Fibroblast of peridontal ligament (primary cell): ENCODE measurements at regions not wholly inside any gene's neighbourhood (a gene's known extent, or its start where the extent isn't known, plus 50 kb on each side); places are given as distances from the start of the nearest gene placed in this dataset.
"Not testable (repeated sequence)": the region's sequence is repeated elsewhere in the genome, so short reads cannot be mapped to it uniquely, and the experiment has no call there.

Experiments
- DNase-seq: peaks from one replicate; pipeline ENCODE4 v3.0.0-alpha.2; 2010; ENCODE audit errors: extremely low read depth

DNA sequence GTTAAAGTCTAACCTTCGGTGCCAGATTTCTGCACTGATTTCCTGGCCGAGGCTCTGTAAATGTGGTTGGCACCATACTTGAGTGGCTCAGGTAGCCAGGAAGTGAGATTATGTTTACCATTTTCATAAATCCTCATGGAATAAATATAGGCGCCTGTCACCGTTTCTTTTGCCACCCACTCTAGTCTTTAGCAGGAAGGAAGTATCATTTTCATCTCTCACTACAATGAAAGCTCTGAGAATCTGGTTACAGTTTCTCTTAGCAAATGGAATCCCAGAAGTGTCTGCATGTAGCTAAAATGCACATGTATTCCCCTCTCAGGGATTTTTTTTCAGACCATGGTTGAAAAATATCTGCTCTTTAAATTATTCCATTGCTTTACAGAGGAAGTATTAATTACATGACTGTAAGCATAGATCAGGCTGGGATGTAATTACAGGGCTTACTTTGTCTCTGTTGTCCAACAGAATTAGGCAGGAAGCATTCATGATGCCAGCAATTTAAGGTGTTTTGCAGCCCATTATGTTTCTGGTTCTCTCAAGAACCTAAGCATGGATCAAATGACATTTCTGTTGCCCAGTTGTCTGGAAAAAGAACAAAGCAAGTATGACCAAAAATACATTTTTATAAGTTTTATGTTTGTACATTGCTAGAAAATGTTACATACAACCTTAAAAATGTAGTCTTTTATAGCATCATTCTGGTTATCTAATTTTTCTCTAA, 221.7 kb upstream of the SPRY2 start:
- no peak for DNase-seq

DNA sequence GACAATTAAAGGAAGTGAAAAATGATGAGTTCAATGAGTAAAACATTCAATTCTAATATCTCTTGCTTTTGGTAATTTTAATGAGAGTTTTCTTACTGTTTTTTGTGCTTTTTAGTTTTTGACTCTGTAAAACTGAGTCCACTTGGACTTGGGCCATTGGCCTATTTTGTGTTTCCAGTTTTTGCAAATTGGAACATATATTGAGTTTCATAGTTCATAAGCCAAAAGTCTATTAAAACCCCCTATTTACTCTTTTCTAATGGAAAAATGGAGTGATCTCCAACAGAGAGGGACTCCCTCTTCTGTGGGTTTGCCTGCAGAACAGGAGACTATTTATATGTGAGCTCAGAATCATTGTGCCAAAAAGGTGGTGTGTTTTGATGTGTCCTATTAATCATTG, 219.7 kb upstream of the SPRY2 start:
- no peak for DNase-seq

DNA sequence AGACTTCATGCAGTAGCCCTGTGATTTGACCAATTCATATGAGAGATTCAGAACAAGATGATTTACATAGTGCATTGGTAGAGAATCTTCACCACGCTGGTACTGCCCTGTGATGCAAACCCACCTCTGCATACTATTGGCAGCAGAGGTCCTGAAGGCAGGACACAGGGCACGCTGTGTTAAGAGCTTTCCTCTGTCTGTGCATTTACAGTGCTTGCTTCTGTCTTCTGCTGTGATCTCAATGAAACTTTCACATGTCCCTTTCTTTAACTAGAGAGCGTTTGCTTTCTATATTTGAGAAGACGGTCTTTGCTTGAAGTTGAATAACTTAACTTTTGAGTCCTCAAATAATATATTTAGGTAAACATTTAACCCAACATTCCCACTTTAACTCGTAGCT, 219.0 kb upstream of the SPRY2 start:
- DNase-seq: no peak

DNA sequence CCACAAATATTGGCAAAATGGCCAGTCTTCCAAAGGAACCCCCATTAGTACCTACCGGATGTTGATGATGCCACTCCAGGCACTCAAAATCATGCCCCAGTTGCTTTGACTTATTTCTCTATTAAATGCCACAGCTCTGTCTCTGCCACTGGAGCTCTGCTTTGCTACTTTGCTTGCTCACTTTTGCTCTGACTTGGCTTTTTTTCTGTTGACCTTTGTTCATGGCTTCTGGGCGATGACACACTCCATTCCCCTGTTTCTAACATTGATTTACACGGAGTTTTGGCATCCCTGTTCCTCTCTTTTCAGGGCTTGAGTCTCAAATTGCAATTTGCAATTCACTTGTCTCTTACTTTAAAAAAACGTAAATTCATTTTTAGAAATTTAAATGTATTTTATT, 217.1 kb upstream of the SPRY2 start:
- no peak for DNase-seq

DNA sequence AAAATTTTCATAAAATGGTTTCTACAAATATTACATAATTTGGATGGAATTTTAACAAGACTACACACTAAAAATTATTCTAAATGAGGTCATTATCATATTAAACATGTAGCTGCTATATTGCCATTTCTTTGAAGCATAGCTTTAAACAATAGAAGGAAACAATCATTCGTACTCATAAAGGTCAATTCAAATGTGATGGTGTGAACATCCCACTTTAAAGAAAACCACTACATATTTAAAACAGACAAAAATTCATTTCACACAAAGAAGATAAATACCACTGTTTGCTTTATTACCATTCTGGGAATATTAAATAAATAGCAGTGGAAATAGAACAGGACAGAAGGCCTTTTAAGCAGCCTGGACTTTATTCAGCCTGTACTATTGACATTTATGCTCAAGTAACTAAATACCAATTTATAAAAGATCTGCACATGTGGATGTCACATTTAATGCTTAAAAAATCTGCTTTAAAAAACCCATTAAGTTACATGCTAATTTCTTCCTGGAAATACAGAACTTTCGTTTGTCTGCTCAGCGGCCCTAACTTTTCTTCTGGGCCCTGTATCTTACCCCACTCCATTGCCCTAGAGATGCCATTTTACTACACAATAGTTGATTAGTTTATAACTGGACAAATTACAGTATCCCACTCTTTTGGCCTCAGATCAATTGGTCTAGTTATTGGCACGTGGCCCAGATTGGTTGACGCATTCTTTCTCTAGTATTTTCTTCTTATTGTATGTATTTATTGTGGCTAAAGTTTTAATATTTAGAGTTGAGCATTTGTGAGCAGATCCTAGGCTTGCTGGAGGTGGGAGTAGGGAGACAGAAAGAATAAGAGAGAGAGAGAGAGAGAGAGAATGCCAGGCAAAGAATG, 215.1 kb upstream of the SPRY2 start:
- DNase-seq: no peak

DNA sequence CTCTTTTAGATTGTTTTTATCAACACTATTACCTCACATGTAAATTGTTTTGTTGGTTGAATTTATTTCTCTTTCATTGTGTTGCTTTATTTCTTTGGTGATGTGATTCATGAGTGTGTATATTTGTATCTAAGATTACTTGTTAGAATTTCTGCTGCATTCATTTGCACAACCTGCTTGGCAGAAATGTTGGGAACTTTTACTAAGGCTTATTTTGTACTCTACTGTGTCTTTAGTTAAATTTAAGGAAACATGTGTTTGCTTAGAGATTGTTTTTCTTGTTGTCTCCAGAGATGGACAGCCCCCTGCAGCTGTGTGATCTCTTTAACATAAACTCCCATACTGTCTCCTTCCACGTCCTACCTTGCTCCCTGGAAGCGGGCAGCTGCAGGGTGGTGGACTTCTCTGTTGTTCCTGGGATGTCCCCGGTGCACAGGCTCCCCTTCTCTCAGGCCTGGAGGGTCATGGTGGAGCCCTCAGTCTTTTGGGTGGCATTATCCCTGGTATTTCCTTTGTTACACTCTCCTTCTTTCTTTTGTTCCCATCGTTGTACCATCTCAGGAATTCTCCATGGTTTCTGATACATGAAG, 212.0 kb upstream of the SPRY2 start:
- DNase-seq: no peak

DNA sequence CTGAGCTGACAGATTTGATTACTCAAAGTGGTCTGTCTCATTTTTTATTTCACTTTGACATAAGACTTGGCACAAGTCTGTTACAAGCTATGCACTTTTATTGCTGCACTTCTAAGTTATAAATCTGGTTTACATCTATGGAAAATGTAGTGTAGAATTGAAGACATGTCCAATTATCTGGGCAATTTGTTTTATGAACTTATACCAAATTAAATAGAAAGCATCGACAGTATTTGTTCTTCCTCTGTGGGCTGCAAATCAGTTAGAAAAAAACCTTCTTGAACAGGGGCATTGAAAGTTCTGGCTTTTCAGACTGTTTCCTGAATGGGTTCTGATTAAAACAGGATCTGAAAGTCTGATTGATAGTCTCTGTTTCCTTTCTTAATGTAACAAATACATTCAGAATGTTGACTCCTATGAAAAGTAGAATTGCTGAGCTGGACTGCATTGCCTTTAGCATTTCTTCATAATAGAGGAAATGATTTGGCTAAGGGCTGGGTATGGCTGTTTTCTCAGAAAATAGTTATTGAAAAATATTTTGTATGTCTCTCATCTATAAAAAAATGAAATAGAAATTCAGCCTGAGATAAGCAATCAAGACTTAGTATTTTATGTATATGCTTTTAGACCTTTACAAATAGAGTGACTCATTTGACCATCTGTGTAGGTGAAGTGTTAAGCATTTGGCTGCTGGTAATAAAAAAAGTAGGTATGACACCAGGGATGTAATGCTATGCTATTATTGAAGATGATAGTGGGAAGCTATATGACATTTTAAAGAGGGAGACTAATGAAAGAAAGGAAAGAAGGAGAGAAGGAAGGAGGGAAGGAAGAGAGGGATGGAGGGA, 210.9 kb upstream of the SPRY2 start:
- DNase-seq: no peak

DNA sequence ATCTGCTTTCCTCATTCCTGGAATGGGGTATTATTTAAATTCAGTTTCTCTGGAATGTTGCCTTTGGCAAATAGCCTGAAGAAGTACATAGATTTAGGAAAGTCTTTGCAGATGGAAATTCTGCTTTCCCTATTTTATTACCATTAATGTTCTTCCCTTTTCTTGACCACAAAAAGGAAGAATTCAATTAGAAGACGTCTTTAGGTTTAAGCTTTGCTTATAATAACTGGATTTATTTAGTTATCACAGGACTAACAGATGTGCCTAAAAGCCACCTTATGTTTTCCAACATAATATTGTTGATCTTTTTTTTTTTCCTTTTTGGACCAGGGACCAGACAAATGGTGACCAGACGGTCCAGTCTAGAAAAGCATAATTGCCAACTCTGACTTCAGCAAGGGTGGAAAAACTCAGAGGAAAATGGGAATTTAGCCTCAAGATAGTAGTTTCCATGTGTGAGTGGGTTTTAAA, 210.1 kb upstream of the SPRY2 start:
- no peak for DNase-seq

DNA sequence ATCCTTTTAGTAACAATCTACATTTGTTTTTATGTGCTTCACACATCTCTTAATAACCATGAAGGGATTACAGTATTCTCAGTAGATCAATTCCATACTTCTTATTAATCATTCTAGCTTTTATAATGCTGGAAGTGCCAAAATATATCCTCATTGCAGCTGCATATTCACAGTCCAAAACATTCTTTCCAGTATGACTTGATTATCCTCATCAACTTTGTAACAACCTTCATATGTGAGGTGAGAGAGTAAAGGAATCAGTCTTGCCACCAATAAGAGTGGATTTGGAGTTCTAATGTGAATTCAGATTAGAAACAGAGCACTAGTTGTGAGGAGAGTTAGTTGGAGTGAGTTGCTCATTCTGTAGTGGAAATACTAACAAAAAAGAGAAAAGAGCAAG, 208.0 kb upstream of the SPRY2 start:
- no peak for DNase-seq

DNA sequence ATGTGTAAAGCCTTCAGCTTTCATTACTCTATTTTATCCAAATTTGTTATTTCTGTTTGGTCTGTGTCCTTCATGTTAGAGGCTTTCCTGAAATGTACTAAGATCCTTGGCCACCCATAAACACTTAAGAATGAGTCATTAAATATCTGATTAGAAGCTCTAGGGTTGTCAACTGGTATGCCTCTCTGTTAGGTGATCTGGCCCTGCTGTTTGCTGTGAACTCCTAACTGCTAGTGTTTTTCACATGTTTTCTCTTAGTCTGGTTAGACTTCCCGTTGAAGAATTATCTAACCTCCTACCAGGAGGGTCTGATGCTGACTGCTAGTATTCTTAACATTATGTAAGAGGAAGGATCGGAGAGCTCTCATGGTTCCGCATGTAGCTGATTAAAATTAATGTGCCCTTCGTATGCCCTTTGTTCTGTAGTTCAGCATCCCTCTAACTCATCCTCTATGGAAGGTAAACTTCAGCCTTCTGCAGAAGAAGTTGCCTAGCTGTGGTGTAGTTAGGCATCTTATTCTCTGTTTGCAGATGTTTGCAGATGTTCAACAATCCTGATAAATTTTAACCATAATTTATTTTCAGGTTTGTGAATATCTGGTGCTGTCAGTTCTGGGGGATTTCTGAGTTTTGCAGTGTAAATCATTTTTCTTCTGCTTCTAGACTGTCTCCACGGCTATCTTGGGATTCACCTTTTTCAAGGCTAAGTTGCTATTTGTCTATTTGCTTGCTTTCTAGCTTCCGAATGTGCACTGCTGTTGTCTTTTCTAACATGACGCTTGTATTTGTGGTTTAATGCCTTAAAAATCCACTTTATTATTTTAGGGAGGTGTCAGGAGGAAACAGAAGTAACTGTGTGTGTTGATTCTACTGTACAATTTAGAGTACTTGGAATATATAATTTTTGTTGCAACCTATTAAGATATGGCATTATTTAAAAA, 207.2 kb upstream of the SPRY2 start:
- no peak for DNase-seq

DNA sequence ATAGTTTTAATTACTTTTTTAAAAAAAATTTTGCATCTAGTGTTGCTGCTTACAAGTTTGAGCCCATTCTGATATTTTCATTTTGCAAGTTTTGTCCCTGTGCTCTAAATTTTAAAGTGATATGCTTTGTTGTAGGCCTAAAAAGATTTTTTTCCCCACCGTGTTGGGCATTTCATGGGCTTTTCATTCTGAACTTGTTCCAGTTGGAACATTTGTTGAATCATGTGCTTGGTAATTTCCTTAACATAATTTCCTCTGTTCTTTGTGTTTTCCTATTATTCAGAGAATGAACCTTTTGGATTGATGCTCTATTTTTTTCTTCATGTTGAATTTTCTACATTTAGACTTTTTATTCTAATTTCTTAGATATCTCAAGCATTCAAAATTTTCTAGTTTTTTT, 206.4 kb upstream of the SPRY2 start:
- DNase-seq: no peak

DNA sequence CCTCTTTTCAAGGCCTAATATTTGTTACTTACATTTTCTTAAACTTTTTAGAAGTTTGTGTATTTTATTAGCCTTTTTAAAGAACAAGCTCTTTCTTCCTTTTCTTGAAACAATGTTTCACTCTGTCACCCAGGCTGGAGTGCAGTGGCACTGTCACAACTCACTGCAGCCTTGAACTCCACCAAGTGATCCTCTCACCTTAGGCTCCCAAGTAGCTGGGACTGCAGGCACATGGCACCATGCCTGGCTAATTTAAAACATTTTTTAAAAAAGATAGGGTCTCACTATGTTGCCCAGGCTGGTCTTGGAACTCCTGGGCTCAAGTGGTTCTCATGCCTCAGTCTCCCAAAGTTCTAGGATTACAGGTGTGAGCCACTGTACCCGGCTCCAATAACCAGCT, 192.2 kb upstream of the SPRY2 start:
- DNase-seq: no peak

DNA sequence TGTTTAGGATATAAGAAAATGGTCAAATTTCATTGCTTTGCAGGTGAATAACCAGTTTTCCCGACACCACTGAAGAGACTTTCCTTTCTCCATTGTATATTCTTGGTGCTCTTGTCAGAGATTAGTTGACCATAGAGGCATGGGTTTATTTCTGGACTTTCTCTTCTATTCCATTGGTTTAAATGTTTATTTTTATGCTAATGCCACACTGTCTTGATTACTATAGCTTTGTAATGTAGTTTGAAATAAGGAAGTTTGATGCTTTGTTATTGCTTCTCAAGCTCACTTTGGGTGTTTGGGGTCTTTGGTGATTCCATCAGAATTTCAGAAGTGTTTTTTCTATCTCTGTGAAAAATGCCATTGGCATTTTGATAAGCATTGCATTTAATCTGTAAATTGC, 190.0 kb upstream of the SPRY2 start:
- no peak for DNase-seq

DNA sequence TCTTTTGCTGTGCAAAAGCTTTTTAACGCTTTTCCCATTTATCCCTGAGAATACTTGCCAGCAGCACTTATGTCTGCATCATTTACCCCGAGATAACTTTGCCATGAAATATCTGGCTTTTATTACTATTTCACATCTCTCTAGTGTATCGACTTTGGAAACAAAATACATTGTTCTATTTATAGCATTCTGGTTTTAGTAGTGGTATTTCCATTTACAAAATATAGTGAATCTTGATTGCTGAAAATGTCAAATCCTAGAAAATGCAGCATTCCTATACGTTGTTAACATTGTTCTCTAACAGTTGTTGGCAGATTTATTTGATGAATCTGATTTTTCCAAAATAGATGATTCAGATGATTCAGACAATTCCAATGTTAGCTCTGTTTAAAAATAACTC, 189.3 kb upstream of the SPRY2 start:
- no peak for DNase-seq

DNA sequence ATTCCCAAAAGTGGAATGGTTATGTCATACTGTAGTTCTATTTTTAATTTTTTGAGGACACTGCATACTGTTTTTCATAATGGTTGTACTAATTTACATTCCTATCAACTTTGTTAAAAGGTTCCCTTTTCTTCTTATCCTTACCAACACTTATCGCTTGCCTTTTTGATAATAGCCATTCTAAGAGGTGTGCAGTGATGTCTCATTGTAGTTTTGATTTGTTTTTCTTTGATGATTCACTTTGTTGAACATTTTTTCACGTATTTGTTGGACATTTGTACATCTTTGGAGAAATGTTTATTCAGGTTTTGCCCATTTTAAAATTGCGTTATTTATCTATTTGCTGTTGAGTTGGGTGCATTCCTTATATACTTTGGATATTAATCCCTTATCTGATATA, 188.8 kb upstream of the SPRY2 start:
- no peak for DNase-seq

DNA sequence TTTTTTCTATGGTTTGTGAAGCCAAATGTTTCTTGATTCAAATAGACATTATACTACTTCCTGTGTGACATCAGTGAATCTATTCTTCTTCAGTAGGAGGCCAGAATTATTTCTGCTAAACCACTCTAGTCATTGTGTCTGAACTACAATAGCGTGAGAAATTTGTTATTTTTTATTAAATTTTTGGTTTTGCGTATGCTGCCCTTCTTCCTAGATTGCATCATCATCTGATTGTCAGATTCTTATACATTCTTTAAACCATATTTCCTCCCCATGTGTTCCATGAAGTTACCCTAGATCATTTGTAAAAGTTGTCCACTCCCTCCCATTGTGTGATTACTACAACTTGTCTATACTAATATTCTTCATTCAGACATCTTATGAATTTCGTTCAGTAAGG, 187.8 kb upstream of the SPRY2 start:
- DNase-seq: no peak

DNA sequence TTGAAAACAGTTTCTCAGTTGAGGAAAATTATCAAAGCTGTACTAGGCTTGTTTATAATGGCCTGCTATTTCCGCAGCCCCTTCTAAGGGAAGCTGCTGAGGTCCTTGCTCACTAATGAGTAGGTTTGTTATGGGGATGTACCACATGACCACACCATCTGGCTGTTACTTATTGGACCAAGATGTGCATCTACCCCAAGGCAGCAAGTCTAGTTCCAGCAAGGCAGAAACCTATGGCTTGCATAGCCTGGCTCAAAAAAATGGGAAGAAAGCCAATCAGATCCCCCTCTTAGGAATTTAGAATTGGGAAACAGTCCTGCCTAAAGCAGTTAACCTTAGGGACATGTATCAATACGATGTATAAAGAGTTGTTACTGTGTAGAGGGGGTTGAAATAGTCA, 186.5 kb upstream of the SPRY2 start:
- DNase-seq: no peak

DNA sequence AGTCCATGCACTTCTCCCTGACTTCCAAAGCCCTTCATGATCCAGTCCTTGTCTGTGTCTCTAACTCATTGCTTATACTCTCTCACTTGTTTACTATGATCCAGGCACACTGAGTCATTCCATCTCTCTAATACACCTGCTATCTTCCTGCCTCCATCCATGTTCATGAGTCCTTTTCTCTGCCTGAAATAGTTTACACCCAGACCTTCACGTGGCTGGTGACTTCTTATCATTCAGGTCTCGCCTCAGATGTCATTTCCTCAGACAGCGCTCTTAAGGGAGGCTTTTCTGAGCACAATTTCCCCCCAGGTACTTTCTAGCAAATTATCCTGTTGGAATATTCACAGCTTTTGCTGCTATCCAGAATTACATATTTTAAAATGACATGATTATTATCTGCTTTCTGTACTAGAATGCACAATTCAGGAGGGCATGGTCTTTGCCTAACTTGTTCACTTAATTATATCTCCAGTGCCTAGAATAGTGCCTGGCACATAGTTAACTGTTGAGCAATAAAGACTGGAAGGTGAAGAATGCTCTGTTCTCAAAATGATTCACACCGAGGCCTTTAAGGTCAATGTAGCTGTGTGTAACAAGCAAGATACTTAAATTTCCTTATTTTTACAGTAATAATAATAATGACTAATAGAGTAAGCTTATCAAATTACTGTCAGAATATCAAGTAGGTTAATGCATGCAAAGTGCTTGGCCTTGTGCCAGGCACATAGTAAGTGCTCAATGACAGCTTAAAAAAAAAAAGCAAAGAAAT, 183.7 kb upstream of the SPRY2 start:
- no peak for DNase-seq

DNA sequence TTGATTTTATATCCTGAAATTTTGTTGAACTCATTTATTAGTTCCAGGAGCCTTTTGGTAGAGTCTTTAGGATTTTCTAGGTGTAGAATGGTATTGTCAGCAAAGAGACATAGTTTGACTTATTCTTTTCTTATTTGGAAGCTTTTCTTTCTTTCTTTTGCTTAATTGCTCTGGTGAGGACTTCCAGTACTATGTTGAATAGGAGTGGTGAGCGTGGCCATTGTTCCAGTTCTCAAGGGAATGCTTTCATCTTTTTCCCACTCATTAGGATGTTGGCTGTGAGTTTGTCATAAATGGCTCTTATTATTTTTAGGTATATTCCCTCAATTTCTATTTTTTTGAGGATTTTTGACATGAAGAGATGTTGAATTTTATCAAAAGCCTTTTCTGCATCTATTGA, 182.2 kb upstream of the SPRY2 start:
- DNase-seq: no peak

DNA sequence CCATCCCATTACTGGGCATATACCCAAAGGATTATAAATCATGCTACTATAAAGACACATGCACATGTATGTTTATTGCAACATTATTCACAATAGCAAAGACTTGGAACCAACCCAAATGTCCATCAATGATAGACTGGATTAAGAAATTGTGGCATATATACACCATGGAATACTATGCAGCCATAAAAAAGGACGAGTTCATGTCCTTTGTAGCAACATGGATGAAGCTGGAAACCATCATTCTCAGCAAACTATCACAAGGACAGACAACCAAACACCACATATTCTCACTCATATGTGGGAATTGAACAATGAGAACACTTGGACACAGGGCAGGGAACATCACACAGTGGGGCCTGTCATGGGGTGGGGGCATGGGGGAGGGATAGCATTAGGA, 181.5 kb upstream of the SPRY2 start:
- DNase-seq: not testable (repeated sequence)
